H9 (cell line): ENCODE measurements at regions not wholly inside any gene's neighbourhood (a gene's known extent, or its start where the extent isn't known, plus 50 kb on each side); places are given as distances from the start of the nearest gene placed in this dataset.

ENCODE experiments used
- DNase-seq: peaks from one replicate; pipeline ENCODE4 v3.0.0-alpha.2; 2017
- H2AFZ ChIP-seq: one replicate; pipeline ENCODE4 v1.6.1; 2013; ENCODE audit warnings: mild to moderate bottlenecking, low read length, control low read depth, moderate library complexity
- H2AK5ac ChIP-seq: 2 replicates; pipeline ENCODE4 v1.6.1; 2013; ENCODE audit warnings: low read length, control low read depth, mixed read lengths; ENCODE audit not compliant: insufficient read length
- H2BK120ac ChIP-seq: one replicate; pipeline ENCODE4 v1.6.1; 2013; ENCODE audit warnings: low read depth, mild to moderate bottlenecking, low read length, control low read depth, inconsistent platforms; ENCODE audit not compliant: poor library complexity, severe bottlenecking
- H2BK12ac ChIP-seq: 2 replicates; pipeline ENCODE4 v1.6.1; 2013; ENCODE audit warnings: low read length, control low read depth, mixed read lengths, low read depth; ENCODE audit not compliant: insufficient read length
- H2BK15ac ChIP-seq: 2 replicates; pipeline ENCODE4 v1.6.1; 2013; ENCODE audit warnings: low read depth, low read length, control low read depth
- H2BK20ac ChIP-seq: one replicate; pipeline ENCODE4 v1.6.1; 2013; ENCODE audit warnings: low read depth, mild to moderate bottlenecking, low read length, control low read depth, inconsistent platforms; ENCODE audit not compliant: poor library complexity, severe bottlenecking
- H2BK5ac ChIP-seq: 2 replicates; pipeline ENCODE4 v1.6.1; 2013; ENCODE audit warnings: low read length, control low read depth, mixed read lengths; ENCODE audit not compliant: insufficient read length
- H3K14ac ChIP-seq: 2 replicates; pipeline ENCODE4 v1.6.1; 2013; ENCODE audit warnings: low read length, control low read depth; ENCODE audit not compliant: insufficient read depth
- H3K18ac ChIP-seq: 2 replicates; pipeline ENCODE4 v1.6.1; 2013; ENCODE audit warnings: low read depth, mild to moderate bottlenecking, mixed read lengths, low read length, control low read depth; ENCODE audit not compliant: insufficient read length
- H3K23ac ChIP-seq: 2 replicates; pipeline ENCODE4 v1.6.1; 2013; ENCODE audit warnings: low read length, control low read depth, mixed read lengths, low read depth; ENCODE audit not compliant: insufficient read length
- H3K23me2 ChIP-seq: 2 replicates; pipeline ENCODE4 v1.6.1; 2013; ENCODE audit warnings: low read depth, mild to moderate bottlenecking, mixed read lengths, low read length, control low read depth; ENCODE audit not compliant: insufficient read length, poor library complexity, severe bottlenecking
- H3K27ac ChIP-seq: 2 replicates; pipeline ENCODE4 v1.5.1; 2013; ENCODE audit warnings: low read length, control low read depth, mixed read lengths, low read depth; ENCODE audit not compliant: insufficient read length
- H3K27me3 ChIP-seq: 2 replicates; pipeline ENCODE4 v1.6.1; 2013; ENCODE audit warnings: low read length, control low read depth, inconsistent platforms; ENCODE audit not compliant: insufficient read depth
- H3K4ac ChIP-seq: 2 replicates; pipeline ENCODE4 v1.6.1; 2013; ENCODE audit warnings: low read depth, mild to moderate bottlenecking, control low read depth, inconsistent platforms, low read length, moderate library complexity
- H3K4me1 ChIP-seq: 2 replicates; pipeline ENCODE4 v1.6.1; 2013; ENCODE audit warnings: low read length, control low read depth, inconsistent platforms; ENCODE audit not compliant: insufficient read depth
- H3K4me2 ChIP-seq: 2 replicates; pipeline ENCODE4 v1.6.1; 2013; ENCODE audit warnings: low read length, control low read depth, mixed read lengths; ENCODE audit not compliant: insufficient read length, insufficient read depth
- H3K56ac ChIP-seq: 2 replicates; pipeline ENCODE4 v1.6.1; 2013; ENCODE audit warnings: low read depth, mild to moderate bottlenecking, mixed read lengths, low read length, control low read depth; ENCODE audit not compliant: insufficient read length
- H3K79me1 ChIP-seq: 2 replicates; pipeline ENCODE4 v1.6.1; 2013; ENCODE audit warnings: low read depth, mild to moderate bottlenecking, moderate library complexity, low read length, control low read depth, inconsistent platforms; ENCODE audit not compliant: insufficient read depth, poor library complexity, severe bottlenecking
- H3K79me2 ChIP-seq: 2 replicates; pipeline ENCODE4 v1.6.1; 2013; ENCODE audit warnings: low read length, control low read depth, inconsistent platforms; ENCODE audit not compliant: insufficient read depth
- H3K9ac ChIP-seq: 2 replicates; pipeline ENCODE4 v1.6.1; 2013; ENCODE audit warnings: low read length, control low read depth, mixed read lengths; ENCODE audit not compliant: insufficient read length; ENCODE audit errors: extremely low read depth
- H3K9me3 ChIP-seq: one replicate; pipeline ENCODE4 v1.6.1; 2013; ENCODE audit warnings: low read depth, low read length, inconsistent platforms; ENCODE audit not compliant: control insufficient read depth
- H3T11ph ChIP-seq: one replicate; pipeline ENCODE4 v1.6.1; 2013; ENCODE audit warnings: mild to moderate bottlenecking, low read length, control low read depth, inconsistent platforms
- H4K20me1 ChIP-seq: one replicate; pipeline ENCODE4 v1.6.1; 2013; ENCODE audit not compliant: control insufficient read depth, insufficient read length, insufficient read depth
- H4K5ac ChIP-seq: 2 replicates; pipeline ENCODE4 v1.6.1; 2013; ENCODE audit warnings: low read depth, mild to moderate bottlenecking, mixed read lengths, low read length, control low read depth; ENCODE audit not compliant: insufficient read length
- H4K8ac ChIP-seq: replicated peaks from 2 replicates; pipeline ENCODE4 v1.6.1; 2013; ENCODE audit warnings: low read length, control low read depth, mixed read lengths, low read depth; ENCODE audit not compliant: insufficient read length
- H4K91ac ChIP-seq: 2 replicates; pipeline ENCODE4 v1.6.1; 2013; ENCODE audit warnings: low read depth, mild to moderate bottlenecking, moderate library complexity, mixed read lengths, low read length, control low read depth; ENCODE audit not compliant: insufficient read length
- H3K27ac Mint-ChIP-seq, 3 experiments: 2 replicates in 2 of 3; 3 replicates in 1 of 3; pipeline ENCODE4 v1.8.0; 2020 to 2021; ENCODE audit warnings: mixed read lengths in 3 of 3, mild to moderate bottlenecking in 1 of 3, moderate library complexity in 1 of 3
- H3K27me3 Mint-ChIP-seq: 2 replicates; pipeline ENCODE4 v1.8.0; 2021; ENCODE audit warnings: low read depth, mild to moderate bottlenecking, moderate library complexity, mixed read lengths
- H3K36me3 Mint-ChIP-seq, 3 experiments: 2 replicates in 2 of 3; 3 replicates in 1 of 3; pipeline ENCODE4 v1.8.0; 2020 to 2021; ENCODE audit warnings: low read depth in 3 of 3, mixed read lengths in 3 of 3; ENCODE audit not compliant: insufficient read depth in 1 of 3
- H3K4me1 Mint-ChIP-seq, 2 experiments: 2 replicates each; pipeline ENCODE4 v1.8.0; 2020; ENCODE audit warnings: mixed read lengths in 2 of 2
- H3K4me3 Mint-ChIP-seq, 2 experiments: 2 replicates in 1 of 2; 3 replicates in 1 of 2; pipeline ENCODE4 v1.8.0; 2020 to 2021; ENCODE audit warnings: mild to moderate bottlenecking in 2 of 2, mixed read lengths in 2 of 2, moderate library complexity in 1 of 2
- H3K9me3 Mint-ChIP-seq, 2 experiments: 2 replicates in 1 of 2; 3 replicates in 1 of 2; pipeline ENCODE4 v1.8.0; 2020; ENCODE audit warnings: mild to moderate bottlenecking in 2 of 2, mixed read lengths in 2 of 2, moderate library complexity in 1 of 2
- WGBS: extraction: QIAGEN DNeasy Blood & Tissue Kit; methylation state at CpG from one replicate; pipeline ENCODE4 v1.1.7; 2013; ENCODE audit warnings: missing lambda C conversion rate, low lambda C conversion rate, mixed read lengths; ENCODE audit not compliant: insufficient read length; ENCODE audit errors: extremely low coverage; 5-methylcytosine and 5-hydroxymethylcytosine counted together
- TF ChIP-seq, protein P1 (sequence below): fragments of 200-600 bp; sonication (generic); conservative IDR thresholded peaks from 3 replicates; pipeline ENCODE4 v1.8.0; 2021; ENCODE audit warnings: antibody characterized with exemption, mild to moderate bottlenecking

DNA sequence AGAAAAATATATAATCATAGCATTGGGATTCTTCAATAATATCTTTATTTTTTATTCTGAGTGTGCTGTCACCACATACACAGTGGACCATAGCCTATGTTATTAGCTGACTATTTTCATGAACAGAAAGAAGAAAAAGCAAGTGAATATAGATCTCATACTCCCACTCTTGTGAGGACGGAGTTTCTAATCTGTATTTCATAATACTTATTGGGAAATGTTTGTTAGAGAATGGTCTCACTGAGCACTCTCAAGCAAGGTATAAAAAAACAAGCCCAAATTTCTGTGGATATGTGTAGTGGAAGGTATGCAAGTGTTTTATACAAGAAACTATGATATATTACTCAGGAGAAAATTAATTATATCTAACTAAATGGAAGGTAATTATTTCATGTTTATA is 1218.1 kb downstream of the SLITRK1 start:
- Histone ChIP-seq H3K4ac (no peak overlapping the region), H2AFZ (no peak overlapping the region), H3K9me3 (no peaks in the 10 kb centered on the region), H2BK12ac (no peak overlapping the region), H3K9ac (no peak overlapping the region), H3K79me1 (no peaks in the 10 kb centered on the region), H3T11ph (no peak overlapping the region), H3K56ac (no peak overlapping the region), H3K27ac (no peak overlapping the region), H2AK5ac (no peak overlapping the region), H3K23ac (no peak overlapping the region), H4K91ac (no peak overlapping the region), H2BK15ac (no peak overlapping the region), H3K18ac (no peak overlapping the region), H4K20me1 (no peaks in the 10 kb centered on the region), H3K4me1 (no peaks in the 10 kb centered on the region), H3K4me2 (no peak overlapping the region), H4K8ac (no peak overlapping the region), H3K23me2 (no peaks in the 10 kb centered on the region), H3K27me3 (no peaks in the 10 kb centered on the region), H3K14ac (no peak overlapping the region), H3K79me2 (no peaks in the 10 kb centered on the region), H2BK5ac (no peak overlapping the region), H2BK120ac (no peak overlapping the region), H4K5ac (no peak overlapping the region), H2BK20ac (no peak overlapping the region)
- no peak for DNase-seq
- H3K36me3 Mint-ChIP-seq: no peaks in the 10 kb centered on the region
- TF ChIP-seq, protein P1, sequence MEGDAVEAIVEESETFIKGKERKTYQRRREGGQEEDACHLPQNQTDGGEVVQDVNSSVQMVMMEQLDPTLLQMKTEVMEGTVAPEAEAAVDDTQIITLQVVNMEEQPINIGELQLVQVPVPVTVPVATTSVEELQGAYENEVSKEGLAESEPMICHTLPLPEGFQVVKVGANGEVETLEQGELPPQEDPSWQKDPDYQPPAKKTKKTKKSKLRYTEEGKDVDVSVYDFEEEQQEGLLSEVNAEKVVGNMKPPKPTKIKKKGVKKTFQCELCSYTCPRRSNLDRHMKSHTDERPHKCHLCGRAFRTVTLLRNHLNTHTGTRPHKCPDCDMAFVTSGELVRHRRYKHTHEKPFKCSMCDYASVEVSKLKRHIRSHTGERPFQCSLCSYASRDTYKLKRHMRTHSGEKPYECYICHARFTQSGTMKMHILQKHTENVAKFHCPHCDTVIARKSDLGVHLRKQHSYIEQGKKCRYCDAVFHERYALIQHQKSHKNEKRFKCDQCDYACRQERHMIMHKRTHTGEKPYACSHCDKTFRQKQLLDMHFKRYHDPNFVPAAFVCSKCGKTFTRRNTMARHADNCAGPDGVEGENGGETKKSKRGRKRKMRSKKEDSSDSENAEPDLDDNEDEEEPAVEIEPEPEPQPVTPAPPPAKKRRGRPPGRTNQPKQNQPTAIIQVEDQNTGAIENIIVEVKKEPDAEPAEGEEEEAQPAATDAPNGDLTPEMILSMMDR: no peak
- H3K4me3 Mint-ChIP-seq: no peak overlapping the region
- WGBS: no CpG with 5 or more reads among the region's 1 CpG
- H3K27ac Mint-ChIP-seq: no peak overlapping the region
- no peaks in the 10 kb centered on the region for H3K9me3 Mint-ChIP-seq
- peaks cover 2% of the 10 kb centered on the region; the same call in 1 of the 2 replicates for H3K27me3 Mint-ChIP-seq
- 0 out of 4 replicates have a peak, but pooled peaks cover 0 to 2% of the 10 kb centered on the region in 2 experiments for H3K4me1 Mint-ChIP-seq
